HepG2 (cell line): ENCODE measurements at regions not wholly inside any gene's neighbourhood (a gene's known extent, or its start where the extent isn't known, plus 50 kb on each side); places are given as distances from the start of the nearest gene placed in this dataset.

Experiments used
- FOXJ3 ChIP-seq: sonication (generic); formaldehyde crosslinking; IDR thresholded peaks from 2 replicates; pipeline ENCODE4 v1.4.0; 2020; ENCODE audit warnings: missing genetic modification reagents, mild to moderate bottlenecking, borderline replicate concordance
- NR1H2 ChIP-seq: sonication (generic); formaldehyde crosslinking; IDR thresholded peaks from 2 replicates; pipeline ENCODE4 v1.8.1; 2022; ENCODE audit warnings: low read depth, missing genetic modification reagents, borderline replicate concordance

- TF ChIP-seq FOXJ3 (no peak), NR1H2 (no peak)
Measured at GRCh38 chr13:53298396-53298795, 269.8 kb downstream of the OLFM4 start.
